Endodermal cell (in vitro differentiated cells): ENCODE measurements at regions not wholly inside any gene's neighbourhood (a gene's known extent, or its start where the extent isn't known, plus 50 kb on each side); places are given as distances from the start of the nearest gene placed in this dataset.
A peak's percentile ranks its signal among the peaks of the same experiment; 100 is the strongest.

Experiments used
- DNase-seq: peaks from one replicate; pipeline ENCODE4 v3.0.0-alpha.2; 2017
- H3K27ac ChIP-seq: 2 replicates; pipeline ENCODE4 v1.5.1; 2013; ENCODE audit warnings: mild to moderate bottlenecking, low read depth, low read length, moderate library complexity
- H3K27me3 ChIP-seq: 2 replicates; pipeline ENCODE4 v1.6.1; 2013; ENCODE audit warnings: mild to moderate bottlenecking, low read length, moderate library complexity; ENCODE audit not compliant: insufficient read depth, control insufficient read depth, poor library complexity, severe bottlenecking
- H3K36me3 ChIP-seq: 2 replicates; pipeline ENCODE4 v1.7.0; 2013; ENCODE audit warnings: mild to moderate bottlenecking, low read length, moderate library complexity; ENCODE audit not compliant: control insufficient read depth, insufficient read depth
- H3K4me1 ChIP-seq: one replicate; pipeline ENCODE4 v1.7.0; 2013; ENCODE audit warnings: low read length; ENCODE audit not compliant: control insufficient read depth, insufficient read depth
- H3K4me3 ChIP-seq: 2 replicates; pipeline ENCODE4 v1.5.1; 2013; ENCODE audit warnings: mild to moderate bottlenecking, low read length, moderate library complexity
- H3K9ac ChIP-seq: 2 replicates; pipeline ENCODE4 v1.6.1; 2013; ENCODE audit warnings: mild to moderate bottlenecking, low read length, moderate library complexity; ENCODE audit not compliant: poor library complexity, severe bottlenecking; ENCODE audit errors: extremely low read depth
- H3K9me3 ChIP-seq: 2 replicates; pipeline ENCODE4 v1.6.1; 2013; ENCODE audit warnings: mild to moderate bottlenecking, low read length, moderate library complexity; ENCODE audit not compliant: control insufficient read depth
- H3K27ac Mint-ChIP-seq: 2 replicates; pipeline ENCODE4 v1.8.0; 2020; ENCODE audit warnings: mixed read lengths
- H3K27me3 Mint-ChIP-seq: 2 replicates; pipeline ENCODE4 v1.8.0; 2021; ENCODE audit warnings: mild to moderate bottlenecking, mixed read lengths; ENCODE audit not compliant: insufficient read depth
- H3K36me3 Mint-ChIP-seq: 2 replicates; pipeline ENCODE4 v1.8.0; 2020; ENCODE audit warnings: low read depth, mixed read lengths
- H3K4me1 Mint-ChIP-seq: 2 replicates; pipeline ENCODE4 v1.8.0; 2020; ENCODE audit warnings: mixed read lengths
- H3K4me3 Mint-ChIP-seq: 2 replicates; pipeline ENCODE4 v1.8.0; 2020; ENCODE audit warnings: mild to moderate bottlenecking, moderate library complexity, mixed read lengths
- H3K9me3 Mint-ChIP-seq: 2 replicates; pipeline ENCODE4 v1.8.0; 2020; ENCODE audit warnings: mild to moderate bottlenecking, mixed read lengths
- CTCF ChIP-seq: fragments of 200-600 bp; sonication (generic); conservative IDR thresholded peaks from 2 replicates; pipeline ENCODE4 v1.5.0; 2021; ENCODE audit warnings: antibody characterized with exemption, mild to moderate bottlenecking
- WGBS, 2 experiments: methylation state at CpG; one replicate each; pipeline versions ENCODE4 v1.1.5 to v1.1.7; 2013; ENCODE audit warnings: missing lambda C conversion rate in 2 of 2, mixed read lengths in 1 of 2; ENCODE audit not compliant: insufficient coverage in 1 of 2, insufficient read length in 1 of 2; 5-methylcytosine and 5-hydroxymethylcytosine counted together

GRCh38 chrX:94053575-94053974, 379.6 kb downstream of the FAM133A start:
- Histone ChIP-seq H3K9ac (no peak overlapping the region), H3K4me3 (no peak overlapping the region), H3K4me1 (peaks cover 4% of the 10 kb centered on the region), H3K9me3 (no peaks in the 10 kb centered on the region), H3K36me3 (no peaks in the 10 kb centered on the region), H3K27me3 (no peaks in the 10 kb centered on the region), H3K27ac (no peak overlapping the region)
- Mint-ChIP-seq H3K36me3 (peaks cover 10% of the 10 kb centered on the region), H3K27ac (peak overlapping the region; percentile 79), H3K4me1 (peaks cover 42% of the 10 kb centered on the region), H3K9me3 (peaks cover 11% of the 10 kb centered on the region), H3K4me3 (no peak overlapping the region), H3K27me3 (no peaks in the 10 kb centered on the region)
- DNase-seq = no peak
- no peak for TF ChIP-seq CTCF
- 94% methylated on average over 2 of the region's 2 CpGs; no CpG with 5 or more reads in 1 of the 2 experiments for WGBS, 2 experiments

- TF ChIP-seq CTCF = no peak
- peaks cover 4% of the 10 kb centered on the region for H3K9me3 Mint-ChIP-seq
- no peaks in the 10 kb centered on the region for H3K27me3 ChIP-seq
- no peak overlapping the region for H3K4me3 ChIP-seq
- no peaks in the 10 kb centered on the region for H3K9me3 ChIP-seq
- H3K4me3 Mint-ChIP-seq = no peak overlapping the region
- H3K27me3 Mint-ChIP-seq = no peaks in the 10 kb centered on the region
- 92% methylated on average over 4 of the region's 4 CpGs; no CpG with 5 or more reads in 1 of the 2 experiments for WGBS, 2 experiments
- H3K4me1 Mint-ChIP-seq = peaks cover 16% of the 10 kb centered on the region
- peaks cover 6% of the 10 kb centered on the region for H3K36me3 Mint-ChIP-seq
- no peak overlapping the region for H3K9ac ChIP-seq
- peak overlapping the region; percentile 31 for H3K27ac Mint-ChIP-seq
- H3K27ac ChIP-seq = no peak overlapping the region
- DNase-seq = no peak
- no peaks in the 10 kb centered on the region for H3K36me3 ChIP-seq
- peaks cover 2% of the 10 kb centered on the region for H3K4me1 ChIP-seq
Observed at GRCh38 chrX:94057385-94057784, 383.4 kb downstream of the FAM133A start.

GRCh38 chrX:94058728-94059382, 384.8 kb downstream of the FAM133A start:
- no peaks in the 10 kb centered on the region for H3K4me1 ChIP-seq
- no peaks in the 10 kb centered on the region for H3K27me3 Mint-ChIP-seq
- no peak overlapping the region for H3K27ac Mint-ChIP-seq
- no peak overlapping the region for H3K4me3 ChIP-seq
- no peaks in the 10 kb centered on the region for H3K27me3 ChIP-seq
- no peak overlapping the region for H3K9ac ChIP-seq
- no peaks in the 10 kb centered on the region for H3K36me3 ChIP-seq
- 20 to 68% methylated on average over 2 to 6 of the region's 9 CpGs for WGBS, 2 experiments
- H3K4me1 Mint-ChIP-seq = peaks cover 9% of the 10 kb centered on the region
- H3K9me3 Mint-ChIP-seq = peaks cover 7% of the 10 kb centered on the region
- no peak overlapping the region for H3K27ac ChIP-seq
- peak; percentile 71 for DNase-seq
- no peaks in the 10 kb centered on the region for H3K9me3 ChIP-seq
- TF ChIP-seq CTCF = peak; percentile 87
- no peak overlapping the region for H3K4me3 Mint-ChIP-seq
- H3K36me3 Mint-ChIP-seq = peaks cover 6% of the 10 kb centered on the region
